ENCODE measurements at regions not wholly inside any gene's neighbourhood (a gene's known extent, or its start where the extent isn't known, plus 50 kb on each side); places are given as distances from the start of the nearest gene placed in this dataset.

- Histone ChIP-seq H3K56ac (ENCODE audit: insufficient read length, low read depth, low read length) (no peak overlapping the region), H2BK12ac (ENCODE audit: insufficient read length, low read depth, low read length) (no peak overlapping the region), H3K23me2 (ENCODE audit: insufficient read length, low read depth, low read length, poor library complexity, severe bottlenecking) (no peaks in the 10 kb centered on the region), H3K79me1 (ENCODE audit: insufficient read depth, low read depth, low read length, poor library complexity, severe bottlenecking) (no peaks in the 10 kb centered on the region), H2BK15ac (ENCODE audit: low read depth, low read length) (no peak overlapping the region), H3T11ph (ENCODE audit: low read length) (no peak overlapping the region), H3K4me1 (ENCODE audit: insufficient read depth, low read length) (no peaks in the 10 kb centered on the region), H2BK5ac (ENCODE audit: insufficient read length, low read length) (no peak overlapping the region), H3K23ac (ENCODE audit: insufficient read length, low read depth, low read length) (no peak overlapping the region), H3K18ac (ENCODE audit: insufficient read length, low read depth, low read length) (no peak overlapping the region), H4K8ac (replicated peaks; ENCODE audit: insufficient read length, low read depth, low read length) (no peak overlapping the region), H4K91ac (ENCODE audit: insufficient read length, low read depth, low read length) (no peak overlapping the region), H3K14ac (ENCODE audit: insufficient read depth, low read length) (no peak overlapping the region), H2AFZ (ENCODE audit: low read length) (no peak overlapping the region), H3K9me3 (ENCODE audit: control insufficient read depth, low read depth, low read length) (no peaks in the 10 kb centered on the region), H2BK120ac (ENCODE audit: low read depth, low read length, poor library complexity, severe bottlenecking) (no peak overlapping the region), H3K27ac (ENCODE audit: insufficient read length, low read depth, low read length) (no peak overlapping the region), H4K5ac (ENCODE audit: insufficient read length, low read depth, low read length) (no peak overlapping the region), H3K9ac (ENCODE audit: extremely low read depth, insufficient read length, low read length) (no peak overlapping the region), H2BK20ac (ENCODE audit: low read depth, low read length, poor library complexity, severe bottlenecking) (no peak overlapping the region), H2AK5ac (ENCODE audit: insufficient read length, low read length) (no peak overlapping the region), H3K79me2 (ENCODE audit: insufficient read depth, low read length) (no peaks in the 10 kb centered on the region), H3K27me3 (ENCODE audit: insufficient read depth, low read length) (no peaks in the 10 kb centered on the region), H4K20me1 (ENCODE audit: control insufficient read depth, insufficient read depth, insufficient read length) (no peaks in the 10 kb centered on the region), H3K4ac (ENCODE audit: low read depth, low read length) (no peak overlapping the region), H3K4me2 (ENCODE audit: insufficient read depth, insufficient read length, low read length) (no peak overlapping the region)
- H3K36me3 Mint-ChIP-seq (ENCODE audit: insufficient read depth in 1 of 3, low read depth in 3 of 3) = no peaks in the 10 kb centered on the region
- H3K4me1 Mint-ChIP-seq = peaks cover 8 to 11% of the 10 kb centered on the region in 2 experiments
- WGBS (ENCODE audit: extremely low coverage, insufficient read length, low lambda C conversion rate) = no CpG with 5 or more reads among the region's 8 CpGs
- H3K27ac Mint-ChIP-seq = no peak overlapping the region
- peaks cover 16% of the 10 kb centered on the region for H3K27me3 Mint-ChIP-seq (ENCODE audit: low read depth)
- TF ChIP-seq CTCF (conservative IDR thresholded peaks at IDR 0.05) = no peak
- H3K4me3 Mint-ChIP-seq = no peak overlapping the region
- H3K9me3 Mint-ChIP-seq = no peaks in the 10 kb centered on the region
- DNase-seq = peak; percentile 16
Observed at GRCh38 chr5:135245521-135246499, 153.2 kb downstream of the MACROH2A1 start.
